ENCODE measurements at regions not wholly inside any gene's neighbourhood (a gene's known extent, or its start where the extent isn't known, plus 50 kb on each side); places are given as distances from the start of the nearest gene placed in this dataset.
"Not testable (repeated sequence)": the region's sequence is repeated elsewhere in the genome, so short reads cannot be mapped to it uniquely, and the experiment has no call there.

- no peak overlapping the region for H3K4me3 Mint-ChIP-seq
- H3K36me3 Mint-ChIP-seq (ENCODE audit: low read depth) = no peaks in the 10 kb centered on the region
- H3K27me3 Mint-ChIP-seq = no peaks in the 10 kb centered on the region
- no peak overlapping the region for H3K27ac Mint-ChIP-seq
- peaks cover 27% of the 10 kb centered on the region for H3K9me3 Mint-ChIP-seq
- no peaks in the 10 kb centered on the region for H3K4me1 Mint-ChIP-seq
- ATAC-seq (replicated peaks) = no peak
Observed at GRCh38 chr15:19987389-19988048, 554.1 kb downstream of the GOLGA6L6 start.

DNA sequence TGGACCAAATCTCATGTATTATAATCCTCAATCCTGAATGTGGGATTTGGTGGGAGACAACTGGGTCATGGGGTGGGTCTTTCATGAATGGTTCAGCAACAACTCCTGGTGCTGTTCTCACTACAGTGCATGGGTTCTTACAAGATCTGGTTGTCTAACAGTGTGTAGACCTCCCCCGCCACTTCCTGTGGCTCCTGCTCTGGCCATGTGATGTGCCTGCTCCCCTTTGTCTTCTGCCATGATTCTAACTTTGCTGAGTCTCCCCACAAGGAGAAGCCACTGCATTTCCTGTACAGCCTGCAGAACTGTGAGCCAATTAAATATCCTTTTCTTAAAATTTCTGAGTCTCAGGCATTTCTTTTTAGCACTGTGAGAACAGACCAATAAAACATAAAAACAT, 557.5 kb downstream of the GOLGA6L6 start:
- Mint-ChIP-seq H3K27me3 (no peaks in the 10 kb centered on the region), H3K9me3 (peaks cover 26% of the 10 kb centered on the region), H3K4me1 (no peaks in the 10 kb centered on the region), H3K36me3 (ENCODE audit: low read depth) (no peaks in the 10 kb centered on the region), H3K4me3 (no peak overlapping the region), H3K27ac (no peak overlapping the region)
- ATAC-seq (replicated peaks) = no peak

- Mint-ChIP-seq H3K36me3 (ENCODE audit: low read depth) (no peaks in the 10 kb centered on the region), H3K9me3 (peaks cover 8% of the 10 kb centered on the region), H3K4me3 (no peak overlapping the region), H3K27ac (no peak overlapping the region), H3K27me3 (no peaks in the 10 kb centered on the region), H3K4me1 (no peaks in the 10 kb centered on the region)
- no peak for ATAC-seq (replicated peaks)
Observed at GRCh38 chr15:19974998-19975397, 566.6 kb downstream of the GOLGA6L6 start.

DNA sequence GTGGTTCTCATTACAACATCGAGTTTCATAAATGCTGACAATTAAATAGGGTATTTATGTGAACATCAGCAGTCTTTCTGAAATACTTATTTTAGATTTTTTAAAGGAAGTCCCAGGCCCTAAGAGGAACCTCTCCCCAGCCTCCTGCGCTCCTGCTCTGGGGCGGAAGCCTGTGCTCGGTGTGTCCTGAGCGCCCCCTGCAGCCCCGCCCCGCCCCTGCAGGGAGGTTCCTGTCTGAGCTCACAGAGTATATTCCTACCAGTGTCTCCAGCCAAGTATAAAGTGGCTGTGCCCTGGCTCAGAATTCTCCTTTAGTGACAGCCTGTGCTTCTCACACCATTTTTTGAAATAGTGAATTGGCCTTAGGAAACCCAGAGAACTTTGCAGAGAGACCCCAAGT, 567.9 kb downstream of the GOLGA6L6 start:
- H3K27ac Mint-ChIP-seq = no peak overlapping the region
- no peak overlapping the region for H3K4me3 Mint-ChIP-seq
- peaks cover 8% of the 10 kb centered on the region for H3K9me3 Mint-ChIP-seq
- no peaks in the 10 kb centered on the region for H3K27me3 Mint-ChIP-seq
- ATAC-seq (replicated peaks) = no peak
- no peaks in the 10 kb centered on the region for H3K36me3 Mint-ChIP-seq (ENCODE audit: low read depth)
- no peaks in the 10 kb centered on the region for H3K4me1 Mint-ChIP-seq

GRCh38 chr15:19972582-19972981, 569.0 kb downstream of the GOLGA6L6 start:
- H3K4me3 Mint-ChIP-seq; H3K27me3 Mint-ChIP-seq; H3K9me3 Mint-ChIP-seq; H3K36me3 Mint-ChIP-seq (ENCODE audit: low read depth); H3K27ac Mint-ChIP-seq; ATAC-seq (replicated peaks); H3K4me1 Mint-ChIP-seq: not testable (repeated sequence)

GRCh38 chr15:19965574-19965973, 576.0 kb downstream of the GOLGA6L6 start:
- H3K27me3 Mint-ChIP-seq; H3K4me1 Mint-ChIP-seq; H3K4me3 Mint-ChIP-seq; H3K9me3 Mint-ChIP-seq; ATAC-seq (replicated peaks); H3K36me3 Mint-ChIP-seq (ENCODE audit: low read depth); H3K27ac Mint-ChIP-seq: not testable (repeated sequence)

- H3K4me1 Mint-ChIP-seq; ATAC-seq (replicated peaks); H3K4me3 Mint-ChIP-seq; H3K27me3 Mint-ChIP-seq; H3K27ac Mint-ChIP-seq; H3K36me3 Mint-ChIP-seq (ENCODE audit: low read depth): not testable (repeated sequence)
- H3K9me3 Mint-ChIP-seq = peaks cover 13% of the 10 kb centered on the region
Observed at GRCh38 chr15:19964480-19964879, 577.1 kb downstream of the GOLGA6L6 start.

DNA sequence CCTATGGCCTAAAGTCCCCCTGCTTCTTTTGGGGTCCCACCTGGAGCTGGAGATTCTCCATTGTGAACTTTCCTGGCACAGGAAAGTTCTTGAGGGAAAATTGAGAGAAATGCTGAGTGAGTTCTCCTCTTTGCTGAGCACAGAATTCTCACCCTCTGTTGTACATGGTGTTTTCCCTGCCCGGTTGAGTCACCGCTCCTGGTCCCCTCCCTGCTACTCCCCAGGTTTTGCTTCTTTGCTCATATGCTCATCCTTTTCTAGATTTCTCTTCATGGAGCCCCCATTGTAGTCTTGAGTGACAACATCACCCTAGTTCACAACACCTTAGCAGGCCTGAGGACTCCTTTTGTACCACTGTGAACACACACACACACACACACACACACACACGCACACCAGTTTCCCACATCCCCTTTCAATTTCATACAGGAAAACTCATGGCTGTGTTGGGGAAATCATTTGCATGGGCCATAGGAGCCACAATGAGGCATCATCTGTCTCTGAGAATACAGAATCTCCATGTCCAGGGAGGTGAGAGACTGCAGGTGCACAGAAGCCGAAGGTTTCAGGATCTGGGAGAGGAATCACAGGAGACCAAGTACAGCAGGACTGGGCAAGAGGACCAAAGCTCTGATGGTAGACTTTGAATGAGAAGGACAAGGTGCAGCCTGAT, 585.3 kb downstream of the GOLGA6L6 start:
- Mint-ChIP-seq H3K27ac (no peak overlapping the region), H3K9me3 (peaks cover 21% of the 10 kb centered on the region), H3K4me1 (no peaks in the 10 kb centered on the region), H3K4me3 (no peak overlapping the region), H3K36me3 (ENCODE audit: low read depth) (no peaks in the 10 kb centered on the region), H3K27me3 (no peaks in the 10 kb centered on the region)
- ATAC-seq (replicated peaks) = no peak

DNA sequence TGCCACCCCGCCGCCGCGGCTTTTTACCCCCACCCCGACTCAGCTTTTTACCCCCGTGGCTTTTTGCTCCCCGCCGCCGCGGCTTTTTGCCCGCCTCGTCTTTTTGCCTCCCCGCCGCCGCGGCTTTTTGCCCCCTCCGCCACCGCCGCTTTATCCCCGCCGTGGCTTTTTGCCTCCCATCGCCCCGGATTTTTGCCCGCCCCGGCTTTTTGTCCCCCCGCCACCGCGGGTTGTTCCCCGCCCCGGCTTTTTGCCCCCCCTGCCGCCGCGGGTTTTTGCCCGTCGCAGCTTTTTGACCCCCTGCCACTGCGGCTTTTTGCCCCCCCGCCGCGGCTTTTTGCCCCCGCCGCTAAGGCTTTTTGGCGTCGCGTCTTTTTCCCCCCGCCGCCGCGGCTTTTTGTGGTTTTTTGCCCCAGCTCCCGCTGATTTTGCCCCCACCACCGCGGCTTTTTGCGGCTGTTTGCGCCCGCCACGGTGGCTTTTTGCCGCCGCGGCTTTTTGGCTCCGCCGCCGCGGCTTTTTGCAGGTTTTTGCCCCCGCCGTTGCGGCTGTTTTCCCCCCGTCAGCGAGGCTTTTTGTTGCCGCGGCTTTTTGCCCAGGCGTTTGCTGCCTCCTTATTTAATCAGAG, 597.2 kb downstream of the GOLGA6L6 start:
- ATAC-seq (replicated peaks) = no peak
- Mint-ChIP-seq H3K4me1 (no peaks in the 10 kb centered on the region), H3K9me3 (peaks cover 23% of the 10 kb centered on the region), H3K27ac (no peak overlapping the region), H3K4me3 (no peak overlapping the region), H3K27me3 (no peaks in the 10 kb centered on the region), H3K36me3 (ENCODE audit: low read depth) (no peaks in the 10 kb centered on the region)

GRCh38 chr15:19943515-19943914, 598.1 kb downstream of the GOLGA6L6 start:
- ATAC-seq (replicated peaks) = no peak
- Mint-ChIP-seq H3K9me3 (peaks cover 23% of the 10 kb centered on the region), H3K27ac (no peak overlapping the region), H3K36me3 (ENCODE audit: low read depth) (no peaks in the 10 kb centered on the region), H3K4me1 (no peaks in the 10 kb centered on the region), H3K27me3 (no peaks in the 10 kb centered on the region), H3K4me3 (no peak overlapping the region)

DNA sequence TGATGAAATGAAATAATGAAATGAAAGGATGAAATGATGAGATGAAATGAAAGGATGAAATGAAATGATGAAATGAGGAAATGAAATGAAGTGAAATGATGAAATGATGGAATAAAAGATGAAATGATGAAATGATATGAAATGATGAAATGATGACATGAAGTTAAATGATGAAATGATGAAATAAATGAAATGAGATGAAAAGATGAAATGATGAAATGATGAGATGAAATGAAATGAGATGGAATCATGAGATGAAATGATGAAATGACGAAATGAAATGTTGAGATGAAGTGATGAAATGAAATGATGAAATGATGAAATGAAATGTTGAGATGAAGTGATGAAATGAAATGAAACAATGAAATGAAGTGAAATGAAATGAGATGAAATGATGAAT, 638.3 kb downstream of the GOLGA6L6 start:
- H3K4me3 Mint-ChIP-seq; H3K27ac Mint-ChIP-seq; H3K4me1 Mint-ChIP-seq; H3K36me3 Mint-ChIP-seq (ENCODE audit: low read depth); ATAC-seq (replicated peaks); H3K27me3 Mint-ChIP-seq: not testable (repeated sequence)
- H3K9me3 Mint-ChIP-seq = peaks cover 17% of the 10 kb centered on the region

- not testable (repeated sequence) for H3K27me3 Mint-ChIP-seq; H3K27ac Mint-ChIP-seq; ATAC-seq (replicated peaks); H3K4me3 Mint-ChIP-seq; H3K36me3 Mint-ChIP-seq (ENCODE audit: low read depth); H3K4me1 Mint-ChIP-seq
- peaks cover 19% of the 10 kb centered on the region for H3K9me3 Mint-ChIP-seq
Observed at GRCh38 chr15:19902388-19902787, 639.2 kb downstream of the GOLGA6L6 start.

DNA sequence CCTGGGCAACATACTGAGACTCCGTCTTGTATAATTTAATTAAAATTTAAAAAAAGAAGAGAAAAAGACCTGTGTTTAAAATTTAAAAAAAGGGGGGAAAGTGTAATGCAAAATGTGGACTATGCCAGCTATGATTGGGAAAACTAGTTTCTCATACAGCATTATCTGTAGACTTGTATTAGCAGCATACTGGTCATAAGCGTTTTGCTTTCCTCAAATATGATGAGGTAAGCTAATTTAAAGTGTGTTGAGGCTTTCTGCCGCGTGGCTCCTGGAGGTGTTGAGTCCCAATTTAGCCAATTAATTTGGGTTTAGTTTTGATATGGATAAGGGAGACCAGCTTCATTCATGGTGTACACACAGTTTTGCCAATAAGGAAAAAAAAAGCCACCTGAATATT, 640.2 kb downstream of the GOLGA6L6 start:
- not testable (repeated sequence) for H3K36me3 Mint-ChIP-seq (ENCODE audit: low read depth); H3K4me1 Mint-ChIP-seq; H3K27ac Mint-ChIP-seq; H3K27me3 Mint-ChIP-seq; ATAC-seq (replicated peaks); H3K4me3 Mint-ChIP-seq
- H3K9me3 Mint-ChIP-seq = peaks cover 22% of the 10 kb centered on the region

GRCh38 chr15:19899021-19899824, 642.4 kb downstream of the GOLGA6L6 start:
- Mint-ChIP-seq H3K9me3 (peaks cover 26% of the 10 kb centered on the region), H3K4me1 (peaks cover 5% of the 10 kb centered on the region), H3K27me3 (no peaks in the 10 kb centered on the region), H3K27ac (no peak overlapping the region), H3K36me3 (ENCODE audit: low read depth) (no peaks in the 10 kb centered on the region), H3K4me3 (no peak overlapping the region)
- no peak for ATAC-seq (replicated peaks)

GRCh38 chr15:19888811-19889210, 652.8 kb downstream of the GOLGA6L6 start:
- H3K4me3 Mint-ChIP-seq; H3K27ac Mint-ChIP-seq; H3K27me3 Mint-ChIP-seq; ATAC-seq (replicated peaks); H3K4me1 Mint-ChIP-seq; H3K36me3 Mint-ChIP-seq (ENCODE audit: low read depth): not testable (repeated sequence)
- peaks cover 17% of the 10 kb centered on the region for H3K9me3 Mint-ChIP-seq
